WTC11 (cell line): ENCODE measurements at regions not wholly inside any gene's neighbourhood (a gene's known extent, or its start where the extent isn't known, plus 50 kb on each side); places are given as distances from the start of the nearest gene placed in this dataset.
A peak's percentile ranks its signal among the peaks of the same experiment; 100 is the strongest.

Experiments
- ATAC-seq: fragments of 200-7000 bp; cut with Tn5 transposase; 2 replicates; pipeline ENCODE4 v1.10.0; 2021; ENCODE audit warnings: mild to moderate bottlenecking, moderate library complexity
- CTCF ChIA-PET: fragments of 300-600 bp; sonication (Branson Sonifier 250); formaldehyde crosslinking; loops from one replicate; lab custom pipeline; 2021; ENCODE audit warnings: antibody characterized with exemption; lab: Charles Lee
- POLR2A ChIA-PET: fragments of 350-600 bp; sonication (Branson Sonifier 250); formaldehyde crosslinking; loops from one replicate; lab custom pipeline; 2021; ENCODE audit warnings: antibody characterized with exemption; lab: Charles Lee
- DNase-seq: peaks from one replicate; pipeline ENCODE4 v3.0.0; 2021; ENCODE audit warnings: low spot score
- H3K27ac Mint-ChIP-seq: 2 replicates; pipeline ENCODE4 v1.8.0; 2021; ENCODE audit warnings: mixed read lengths
- H3K27me3 Mint-ChIP-seq: 2 replicates; pipeline ENCODE4 v1.8.0; 2021; ENCODE audit warnings: low read depth, mild to moderate bottlenecking, moderate library complexity, mixed read lengths
- H3K36me3 Mint-ChIP-seq: 2 replicates; pipeline ENCODE4 v1.8.0; 2021; ENCODE audit warnings: mixed read lengths
- H3K4me1 Mint-ChIP-seq: 2 replicates; pipeline ENCODE4 v1.8.0; 2022; ENCODE audit warnings: mixed read lengths
- H3K4me3 Mint-ChIP-seq: 2 replicates; pipeline ENCODE4 v1.8.0; 2021; ENCODE audit warnings: mild to moderate bottlenecking, moderate library complexity, mixed read lengths
- H3K9me3 Mint-ChIP-seq: 2 replicates; pipeline ENCODE4 v1.8.0; 2021; ENCODE audit warnings: mixed read lengths
- CREB1 ChIP-seq: sonication (generic); formaldehyde crosslinking; IDR thresholded peaks from 2 replicates; pipeline ENCODE4 v1.8.0; 2023; ENCODE audit warnings: mild to moderate bottlenecking, missing genetic modification reagents
- E2F4 ChIP-seq: sonication (generic); formaldehyde crosslinking; IDR thresholded peaks from 2 replicates; pipeline ENCODE4 v1.8.1; 2022; ENCODE audit warnings: low read depth, mild to moderate bottlenecking, moderate library complexity, missing genetic modification reagents, borderline replicate concordance
- HMGA2 ChIP-seq: fragments of 250-450 bp; sonication (Bioruptor Pico); IDR thresholded peaks from 2 replicates; pipeline ENCODE4 v1.4.0; 2021; ENCODE audit warnings: mild to moderate bottlenecking, moderate library complexity
- JAZF1 ChIP-seq: fragments of 250-450 bp; sonication (Bioruptor Pico); IDR thresholded peaks from 2 replicates; pipeline ENCODE4 v1.9.0; 2021; ENCODE audit warnings: moderate library complexity, mild to moderate bottlenecking, inconsistent platforms
- MAX ChIP-seq: sonication (generic); formaldehyde crosslinking; IDR thresholded peaks from 2 replicates; pipeline ENCODE4 v1.8.0; 2022; ENCODE audit warnings: mild to moderate bottlenecking, missing genetic modification reagents
- MYBL2 ChIP-seq: sonication (generic); formaldehyde crosslinking; IDR thresholded peaks from 2 replicates; pipeline ENCODE4 v1.8.1; 2023; ENCODE audit warnings: mild to moderate bottlenecking, moderate library complexity, missing genetic modification reagents
- NR2C2 ChIP-seq: sonication (generic); formaldehyde crosslinking; IDR thresholded peaks from 2 replicates; pipeline ENCODE4 v1.8.0; 2022; ENCODE audit warnings: mild to moderate bottlenecking, missing genetic modification reagents
- RORB ChIP-seq: fragments of 250-450 bp; sonication (Bioruptor Pico); IDR thresholded peaks from 2 replicates; pipeline ENCODE4 v1.9.0; 2021; ENCODE audit warnings: mild to moderate bottlenecking
- TCF7 ChIP-seq: sonication (generic); formaldehyde crosslinking; IDR thresholded peaks from 2 replicates; pipeline ENCODE4 v1.8.0; 2022; ENCODE audit warnings: mild to moderate bottlenecking, low read depth, missing genetic modification reagents, moderate library complexity
- ZNF219 ChIP-seq: sonication (generic); formaldehyde crosslinking; IDR thresholded peaks from 2 replicates; pipeline ENCODE4 v1.8.0; 2023; ENCODE audit warnings: missing genetic modification reagents, mild to moderate bottlenecking, borderline replicate concordance
- ZNF423 ChIP-seq: fragments of 250-450 bp; sonication (Bioruptor Pico); IDR thresholded peaks from 2 replicates; pipeline ENCODE4 v2.1.2; 2022; ENCODE audit warnings: mild to moderate bottlenecking, moderate library complexity
- TF ChIP-seq, protein P1 (sequence below): sonication (generic); formaldehyde crosslinking; IDR thresholded peaks from 2 replicates; pipeline ENCODE4 v1.8.1; 2023; ENCODE audit warnings: mild to moderate bottlenecking, missing genetic modification reagents
- TF ChIP-seq, protein P2 (sequence below): fragments of 200-600 bp; IDR thresholded peaks from 2 replicates; pipeline ENCODE4 v1.8.0; 2022; ENCODE audit warnings: antibody characterized with exemption
- TF ChIP-seq, protein P3 (sequence below): sonication (generic); formaldehyde crosslinking; IDR thresholded peaks from 2 replicates; pipeline ENCODE4 v1.8.1; 2023; ENCODE audit warnings: mild to moderate bottlenecking, missing genetic modification reagents, moderate library complexity
- TF ChIP-seq, protein P4 (sequence below): sonication (generic); formaldehyde crosslinking; IDR thresholded peaks from 2 replicates; pipeline ENCODE4 v1.8.1; 2023; ENCODE audit warnings: mild to moderate bottlenecking, moderate library complexity, missing genetic modification reagents
- TF ChIP-seq, protein P5 (sequence below): sonication (generic); formaldehyde crosslinking; IDR thresholded peaks from 2 replicates; pipeline ENCODE4 v1.8.1; 2022; ENCODE audit warnings: missing genetic modification reagents, borderline replicate concordance

DNA sequence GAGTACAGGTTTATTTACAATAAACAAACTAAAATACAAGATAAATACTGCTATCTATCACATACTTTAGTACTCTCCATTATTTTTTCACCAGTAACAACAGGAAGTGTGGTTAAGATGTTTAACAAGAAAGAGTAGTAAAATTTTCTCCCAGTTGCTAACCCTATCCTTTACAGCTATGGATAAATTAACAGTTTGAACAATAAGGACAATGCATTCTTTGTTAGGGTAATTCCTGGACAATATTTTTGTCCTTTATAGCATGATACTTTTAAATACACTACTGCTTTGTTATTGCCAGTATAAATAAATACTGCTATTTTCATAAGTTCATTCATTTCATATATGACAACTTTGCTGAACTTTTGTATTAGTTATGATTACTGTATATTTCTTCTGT lies 630.2 kb upstream of the ATXN8OS start:
- ATAC-seq (no peak), DNase-seq (no peak)
- Mint-ChIP-seq H3K27ac (no peak overlapping the region), H3K27me3 (no peaks in the 10 kb centered on the region), H3K4me1 (no peaks in the 10 kb centered on the region), H3K36me3 (peaks cover 22% of the 10 kb centered on the region)
- POLR2A ChIA-PET, result no interaction called here
- TF ChIP-seq E2F4 (CRISPR knock-in tag), result no peak
- TF ChIP-seq, protein P1, sequence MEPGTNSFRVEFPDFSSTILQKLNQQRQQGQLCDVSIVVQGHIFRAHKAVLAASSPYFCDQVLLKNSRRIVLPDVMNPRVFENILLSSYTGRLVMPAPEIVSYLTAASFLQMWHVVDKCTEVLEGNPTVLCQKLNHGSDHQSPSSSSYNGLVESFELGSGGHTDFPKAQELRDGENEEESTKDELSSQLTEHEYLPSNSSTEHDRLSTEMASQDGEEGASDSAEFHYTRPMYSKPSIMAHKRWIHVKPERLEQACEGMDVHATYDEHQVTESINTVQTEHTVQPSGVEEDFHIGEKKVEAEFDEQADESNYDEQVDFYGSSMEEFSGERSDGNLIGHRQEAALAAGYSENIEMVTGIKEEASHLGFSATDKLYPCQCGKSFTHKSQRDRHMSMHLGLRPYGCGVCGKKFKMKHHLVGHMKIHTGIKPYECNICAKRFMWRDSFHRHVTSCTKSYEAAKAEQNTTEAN (CRISPR knock-in tag), result no peak
- TF ChIP-seq, all 79 proteins: peak for 0
- Mint-ChIP-seq H3K9me3 (peaks cover 36% of the 10 kb centered on the region), H3K4me3 (no peak overlapping the region)
- CTCF ChIA-PET, result no interaction called here

DNA sequence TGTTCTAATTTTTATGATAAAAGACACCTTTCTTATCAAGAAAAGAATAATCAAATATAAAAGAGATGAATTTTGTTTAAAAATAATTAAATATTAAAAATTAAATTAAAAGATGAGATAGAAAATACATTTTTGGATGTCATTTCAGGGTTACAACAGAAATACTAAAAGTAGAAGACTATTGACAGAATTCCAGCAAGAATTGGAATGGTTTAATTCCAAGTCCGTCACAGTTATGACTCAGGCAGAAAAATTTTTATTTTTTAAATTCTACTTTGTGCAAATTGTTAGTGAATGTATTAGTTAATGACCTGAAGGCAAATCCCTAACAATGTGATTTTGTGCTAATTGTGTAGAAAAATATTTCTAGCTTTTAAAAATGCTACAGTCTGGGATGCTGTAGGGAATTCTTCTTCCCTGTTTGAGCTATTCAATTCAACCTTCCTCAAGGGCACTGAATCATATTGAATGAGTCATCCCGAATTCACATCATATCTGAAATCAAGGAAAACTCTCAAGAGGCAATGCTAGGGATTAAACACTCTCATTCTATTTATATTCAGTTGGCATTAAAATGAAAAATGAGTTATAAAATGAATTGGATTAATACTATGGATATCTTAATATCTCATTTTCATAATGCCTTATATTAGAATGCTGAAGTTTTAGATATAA lies 633.5 kb upstream of the ATXN8OS start:
- POLR2A ChIA-PET, result no interaction called here
- Mint-ChIP-seq H3K27me3 (no peaks in the 10 kb centered on the region), H3K9me3 (peaks cover 10% of the 10 kb centered on the region)
- 0 out of 2 replicates have a peak, but pooled peaks have one; percentile 15 for TF ChIP-seq HMGA2
- TF ChIP-seq CREB1 (CRISPR knock-in tag), result no peak
- TF ChIP-seq, all 79 proteins: peak for 1
- Mint-ChIP-seq H3K4me1 (no peaks in the 10 kb centered on the region), H3K27ac (no peak overlapping the region), H3K36me3 (peaks cover 10% of the 10 kb centered on the region), H3K4me3 (no peak overlapping the region)
- CTCF ChIA-PET, result no interaction called here
- no peak for DNase-seq
- ATAC-seq, result no peak

DNA sequence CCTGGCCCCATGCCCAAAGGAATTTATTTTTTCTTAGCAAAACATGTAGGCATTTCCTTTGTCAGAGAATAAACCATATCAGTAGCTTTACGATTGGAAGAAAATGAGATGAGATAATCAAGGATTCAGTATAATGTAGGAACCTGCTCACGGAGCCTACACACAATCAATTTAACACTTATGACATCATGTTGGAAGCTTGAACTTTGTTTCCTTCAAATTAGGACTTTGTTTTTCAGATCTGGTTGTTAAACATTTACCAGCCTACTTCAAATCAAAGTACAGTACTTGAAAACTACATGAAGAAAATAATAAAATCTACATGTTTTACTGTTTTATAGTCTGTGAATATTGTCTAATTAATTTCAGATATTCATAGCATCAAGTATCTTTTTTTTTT lies 639.0 kb upstream of the ATXN8OS start:
- TF ChIP-seq, protein P2, sequence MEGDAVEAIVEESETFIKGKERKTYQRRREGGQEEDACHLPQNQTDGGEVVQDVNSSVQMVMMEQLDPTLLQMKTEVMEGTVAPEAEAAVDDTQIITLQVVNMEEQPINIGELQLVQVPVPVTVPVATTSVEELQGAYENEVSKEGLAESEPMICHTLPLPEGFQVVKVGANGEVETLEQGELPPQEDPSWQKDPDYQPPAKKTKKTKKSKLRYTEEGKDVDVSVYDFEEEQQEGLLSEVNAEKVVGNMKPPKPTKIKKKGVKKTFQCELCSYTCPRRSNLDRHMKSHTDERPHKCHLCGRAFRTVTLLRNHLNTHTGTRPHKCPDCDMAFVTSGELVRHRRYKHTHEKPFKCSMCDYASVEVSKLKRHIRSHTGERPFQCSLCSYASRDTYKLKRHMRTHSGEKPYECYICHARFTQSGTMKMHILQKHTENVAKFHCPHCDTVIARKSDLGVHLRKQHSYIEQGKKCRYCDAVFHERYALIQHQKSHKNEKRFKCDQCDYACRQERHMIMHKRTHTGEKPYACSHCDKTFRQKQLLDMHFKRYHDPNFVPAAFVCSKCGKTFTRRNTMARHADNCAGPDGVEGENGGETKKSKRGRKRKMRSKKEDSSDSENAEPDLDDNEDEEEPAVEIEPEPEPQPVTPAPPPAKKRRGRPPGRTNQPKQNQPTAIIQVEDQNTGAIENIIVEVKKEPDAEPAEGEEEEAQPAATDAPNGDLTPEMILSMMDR, result no peak
- TF ChIP-seq, protein P3, sequence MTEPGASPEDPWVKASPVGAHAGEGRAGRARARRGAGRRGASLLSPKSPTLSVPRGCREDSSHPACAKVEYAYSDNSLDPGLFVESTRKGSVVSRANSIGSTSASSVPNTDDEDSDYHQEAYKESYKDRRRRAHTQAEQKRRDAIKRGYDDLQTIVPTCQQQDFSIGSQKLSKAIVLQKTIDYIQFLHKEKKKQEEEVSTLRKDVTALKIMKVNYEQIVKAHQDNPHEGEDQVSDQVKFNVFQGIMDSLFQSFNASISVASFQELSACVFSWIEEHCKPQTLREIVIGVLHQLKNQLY, result no peak
- TF ChIP-seq, protein P4, sequence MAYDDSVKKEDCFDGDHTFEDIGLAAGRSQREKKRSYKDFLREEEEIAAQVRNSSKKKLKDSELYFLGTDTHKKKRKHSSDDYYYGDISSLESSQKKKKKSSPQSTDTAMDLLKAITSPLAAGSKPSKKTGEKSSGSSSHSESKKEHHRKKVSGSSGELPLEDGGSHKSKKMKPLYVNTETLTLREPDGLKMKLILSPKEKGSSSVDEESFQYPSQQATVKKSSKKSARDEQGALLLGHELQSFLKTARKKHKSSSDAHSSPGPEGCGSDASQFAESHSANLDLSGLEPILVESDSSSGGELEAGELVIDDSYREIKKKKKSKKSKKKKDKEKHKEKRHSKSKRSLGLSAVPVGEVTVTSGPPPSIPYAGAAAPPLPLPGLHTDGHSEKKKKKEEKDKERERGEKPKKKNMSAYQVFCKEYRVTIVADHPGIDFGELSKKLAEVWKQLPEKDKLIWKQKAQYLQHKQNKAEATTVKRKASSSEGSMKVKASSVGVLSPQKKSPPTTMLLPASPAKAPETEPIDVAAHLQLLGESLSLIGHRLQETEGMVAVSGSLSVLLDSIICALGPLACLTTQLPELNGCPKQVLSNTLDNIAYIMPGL (CRISPR knock-in tag), result no peak
- TF ChIP-seq JAZF1 (CRISPR knock-in tag) (no peak), RORB (CRISPR knock-in tag) (no peak), MYBL2 (CRISPR knock-in tag) (no peak), ZNF219 (CRISPR knock-in tag) (no peak), MAX (CRISPR knock-in tag) (no peak), ZNF423 (CRISPR knock-in tag) (no peak), TCF7 (no peak), NR2C2 (no peak)
- TF ChIP-seq, protein P5, sequence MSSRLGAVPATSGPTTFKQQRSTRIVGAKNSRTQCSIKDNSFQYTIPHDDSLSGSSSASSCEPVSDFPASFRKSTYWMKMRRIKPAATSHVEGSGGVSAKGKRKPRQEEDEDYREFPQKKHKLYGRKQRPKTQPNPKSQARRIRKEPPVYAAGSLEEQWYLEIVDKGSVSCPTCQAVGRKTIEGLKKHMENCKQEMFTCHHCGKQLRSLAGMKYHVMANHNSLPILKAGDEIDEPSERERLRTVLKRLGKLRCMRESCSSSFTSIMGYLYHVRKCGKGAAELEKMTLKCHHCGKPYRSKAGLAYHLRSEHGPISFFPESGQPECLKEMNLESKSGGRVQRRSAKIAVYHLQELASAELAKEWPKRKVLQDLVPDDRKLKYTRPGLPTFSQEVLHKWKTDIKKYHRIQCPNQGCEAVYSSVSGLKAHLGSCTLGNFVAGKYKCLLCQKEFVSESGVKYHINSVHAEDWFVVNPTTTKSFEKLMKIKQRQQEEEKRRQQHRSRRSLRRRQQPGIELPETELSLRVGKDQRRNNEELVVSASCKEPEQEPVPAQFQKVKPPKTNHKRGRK (CRISPR knock-in tag), result no peak
- no peaks in the 10 kb centered on the region for H3K4me1 Mint-ChIP-seq
- no peak overlapping the region for H3K4me3 Mint-ChIP-seq

More for the DNA sequence above, 639.0 kb upstream of the ATXN8OS start:
- ChIA-PET POLR2A (no interaction called here), CTCF (no interaction called here)
- H3K27me3 Mint-ChIP-seq, result no peaks in the 10 kb centered on the region; the same call in 1 of the 2 replicates
- ATAC-seq (no peak), DNase-seq (no peak)
- no peaks in the 10 kb centered on the region; the same call in 1 of the 2 replicates for H3K36me3 Mint-ChIP-seq
- peaks cover 9% of the 10 kb centered on the region; the same call in 1 of the 2 replicates for H3K9me3 Mint-ChIP-seq
- H3K27ac Mint-ChIP-seq, result no peak overlapping the region
